H1 (cell line): ENCODE measurements at regions not wholly inside any gene's neighbourhood (a gene's known extent, or its start where the extent isn't known, plus 50 kb on each side); places are given as distances from the start of the nearest gene placed in this dataset.

Source experiments
- CTCF ChIA-PET: fragments of 300-600 bp; sonication (Branson Sonifier 250); formaldehyde crosslinking; loops from one replicate; lab custom pipeline; 2021; ENCODE audit not compliant: partially characterized antibody; lab: Charles Lee
- POLR2A ChIA-PET: fragments of 300-600 bp; sonication (Branson Sonifier 250); formaldehyde crosslinking; loops from one replicate; lab custom pipeline; 2021; ENCODE audit warnings: inconsistent platforms; ENCODE audit not compliant: partially characterized antibody; lab: Charles Lee
- DNase-seq, 2 experiments: peaks; one replicate each; pipeline versions ENCODE4 v3.0.0 to v3.0.0-alpha.2; 2010 to 2022; ENCODE audit warnings: low spot score in 2 of 2, low read depth in 1 of 2, mixed read lengths in 1 of 2
- FAIRE-seq: peaks from 2 replicates; lab custom pipeline; 2011; peaks lifted over from hg19 to GRCh38; lab: Jason Lieb, UNC
- H2AFZ ChIP-seq: 2 replicates; pipeline ENCODE4 v1.8.1; 2012; ENCODE audit warnings: low read length, inconsistent platforms
- H2AK5ac ChIP-seq: 2 replicates; pipeline ENCODE4 v1.6.1; 2013; ENCODE audit warnings: low read depth, low read length
- H2BK120ac ChIP-seq: replicated peaks from 2 replicates; pipeline ENCODE3; 2013; ENCODE audit warnings: low read depth, low read length, inconsistent platforms
- H2BK12ac ChIP-seq: 2 replicates; pipeline ENCODE4 v1.6.1; 2013; ENCODE audit warnings: low read depth, low read length
- H2BK15ac ChIP-seq: 2 replicates; pipeline ENCODE4 v1.6.1; 2013; ENCODE audit warnings: low read length
- H2BK20ac ChIP-seq: 2 replicates; pipeline ENCODE4 v1.6.1; 2013; ENCODE audit warnings: low read length
- H2BK5ac ChIP-seq: 2 replicates; pipeline ENCODE4 v1.6.1; 2013; ENCODE audit warnings: low read depth, low read length
- H3K14ac ChIP-seq: 2 replicates; pipeline ENCODE4 v1.6.1; 2013; ENCODE audit warnings: inconsistent platforms; ENCODE audit not compliant: insufficient read length
- H3K18ac ChIP-seq: 2 replicates; pipeline ENCODE4 v1.6.1; 2013; ENCODE audit warnings: low read length; ENCODE audit errors: extremely low read depth
- H3K23ac ChIP-seq: 2 replicates; pipeline ENCODE4 v1.6.1; 2013; ENCODE audit warnings: inconsistent platforms; ENCODE audit not compliant: insufficient read length
- H3K23me2 ChIP-seq: 2 replicates; pipeline ENCODE4 v1.6.1; 2013; ENCODE audit warnings: low read depth, low read length
- H3K27ac ChIP-seq: 2 replicates; pipeline ENCODE4 v1.6.1; 2011; ENCODE audit warnings: low read depth, low read length, inconsistent platforms
- H3K27me3 ChIP-seq, 4 experiments: replicated peaks in 1 of 4; 1 replicate in 1 of 4; 2 replicates in 3 of 4; pipeline versions ENCODE4 v1.6.1 to v1.8.1; 2011 to 2013; ENCODE audit warnings: low read length in 3 of 4, mild to moderate bottlenecking in 3 of 4, inconsistent platforms in 2 of 4, mixed read lengths in 2 of 4, moderate library complexity in 1 of 4; ENCODE audit not compliant: control insufficient read depth in 3 of 4, insufficient read depth in 3 of 4; ENCODE audit errors: extremely low read depth in 1 of 4
- H3K36me3 ChIP-seq, 4 experiments: 2 replicates each; pipeline versions ENCODE4 v1.6.1 to v1.8.1; 2011 to 2013; ENCODE audit warnings: mild to moderate bottlenecking in 4 of 4, low read length in 3 of 4, moderate library complexity in 2 of 4, control low read depth in 1 of 4, inconsistent platforms in 1 of 4; ENCODE audit not compliant: insufficient read depth in 4 of 4, control insufficient read depth in 2 of 4
- H3K4ac ChIP-seq: replicated peaks from 2 replicates; pipeline ENCODE3; 2013; ENCODE audit warnings: low read length, low read depth, mixed read lengths, inconsistent platforms; ENCODE audit not compliant: insufficient read length
- H3K4me1 ChIP-seq, 4 experiments: replicated peaks in 1 of 4; 1 replicate in 1 of 4; 2 replicates in 3 of 4; pipeline versions ENCODE4 v1.6.1 to v1.8.1; 2011 to 2013; ENCODE audit warnings: low read length in 3 of 4, inconsistent platforms in 2 of 4, mixed read lengths in 1 of 4; ENCODE audit not compliant: insufficient read depth in 4 of 4, control insufficient read depth in 3 of 4
- H3K4me2 ChIP-seq, 2 experiments: 2 replicates each; pipeline versions ENCODE4 v1.6.1 to v1.8.1; 2011 to 2013; ENCODE audit warnings: low read depth in 2 of 2, low read length in 2 of 2, control low read depth in 1 of 2, inconsistent platforms in 1 of 2, mild to moderate bottlenecking in 1 of 2; ENCODE audit not compliant: insufficient read depth in 1 of 2
- H3K4me3 ChIP-seq, 4 experiments: fragments of 200-600, 300-600 bp in 1 of 4; sonication (generic), shearing (Covaris generic), sonication (Bioruptor Twin) in 1 of 4; 2 replicates each; pipeline versions ENCODE4 v1.5.1 to v1.8.1; 2011 to 2016; ENCODE audit warnings: low read length in 4 of 4, low read depth in 3 of 4, control low read depth in 2 of 4, inconsistent platforms in 2 of 4, mild to moderate bottlenecking in 2 of 4, mixed read lengths in 1 of 4, moderate library complexity in 1 of 4; ENCODE audit not compliant: insufficient read depth in 2 of 4; ENCODE audit errors: extremely low read depth in 1 of 4
- H3K56ac ChIP-seq: replicated peaks from 2 replicates; pipeline ENCODE3; 2013; ENCODE audit warnings: low read depth, mild to moderate bottlenecking, mixed read lengths, low read length, inconsistent platforms; ENCODE audit not compliant: insufficient read length
- H3K79me1 ChIP-seq: 2 replicates; pipeline ENCODE4 v1.6.1; 2013; ENCODE audit warnings: low read depth, low read length, control low read depth
- H3K79me2 ChIP-seq, 2 experiments: 2 replicates each; pipeline versions ENCODE4 v1.6.1 to v1.8.1; 2012 to 2013; ENCODE audit warnings: low read length in 2 of 2, mild to moderate bottlenecking in 2 of 2, inconsistent platforms in 1 of 2; ENCODE audit not compliant: insufficient read depth in 2 of 2, control insufficient read depth in 1 of 2
- H3K9ac ChIP-seq, 4 experiments: replicated peaks in 1 of 4; 1 replicate in 1 of 4; 2 replicates in 3 of 4; pipeline versions ENCODE4 v1.6.1 to v1.8.1; 2011 to 2013; ENCODE audit warnings: low read depth in 3 of 4, low read length in 3 of 4, control low read depth in 2 of 4, mild to moderate bottlenecking in 2 of 4, moderate library complexity in 2 of 4, inconsistent platforms in 1 of 4; ENCODE audit errors: extremely low read depth in 1 of 4
- H3K9me3 ChIP-seq, 2 experiments: 2 replicates each; pipeline versions ENCODE4 v1.6.1 to v1.8.1; 2012 to 2013; ENCODE audit warnings: mild to moderate bottlenecking in 2 of 2, moderate library complexity in 2 of 2, control low read depth in 1 of 2, inconsistent platforms in 1 of 2, low read depth in 1 of 2, low read length in 1 of 2, mixed read lengths in 1 of 2; ENCODE audit not compliant: insufficient read depth in 2 of 2
- H4K20me1 ChIP-seq, 2 experiments: replicated peaks in 1 of 2; 2 replicates each; pipeline versions ENCODE3 to v1.8.1; 2011 to 2013; ENCODE audit warnings: inconsistent platforms in 2 of 2, low read length in 2 of 2, mild to moderate bottlenecking in 1 of 2; ENCODE audit not compliant: insufficient read depth in 2 of 2, control insufficient read depth in 1 of 2
- H4K5ac ChIP-seq: 2 replicates; pipeline ENCODE4 v1.6.1; 2013; ENCODE audit warnings: low read length, low read depth, mixed read lengths, inconsistent platforms; ENCODE audit not compliant: insufficient read length
- H4K8ac ChIP-seq: 2 replicates; pipeline ENCODE4 v1.8.0; 2013; ENCODE audit warnings: mild to moderate bottlenecking, moderate library complexity, low read length, inconsistent platforms; ENCODE audit not compliant: insufficient read depth; ENCODE audit errors: extremely low read depth
- H4K91ac ChIP-seq: replicated peaks from 2 replicates; pipeline ENCODE3; 2013; ENCODE audit warnings: low read length, mixed read lengths, inconsistent platforms; ENCODE audit not compliant: insufficient read length
- ASH2L ChIP-seq: fragments of 200-600, 300-600 bp; sonication (generic); IDR thresholded peaks from one replicate; pipeline ENCODE4 v1.7.1; 2017; ENCODE audit warnings: low read length
- BACH1 ChIP-seq: IDR thresholded peaks from 2 replicates; pipeline ENCODE4 v1.6.1; 2012; ENCODE audit warnings: low read length, improper control_type of control experiment
- EGR1 ChIP-seq: IDR thresholded peaks from 2 replicates; pipeline ENCODE4 v1.6.1; 2011; ENCODE audit warnings: low read depth, low read length, borderline replicate concordance
- EZH2 ChIP-seq: fragments of 200-600 bp; sonication (generic); IDR thresholded peaks from 2 replicates; pipeline ENCODE4 v1.7.1; 2012; ENCODE audit warnings: low read depth, mild to moderate bottlenecking, moderate library complexity, low read length, inconsistent platforms; ENCODE audit not compliant: severe bottlenecking
- HDAC6 ChIP-seq: IDR thresholded peaks from one replicate; pipeline ENCODE4 v1.7.1; 2012; ENCODE audit warnings: low read depth, mild to moderate bottlenecking, inconsistent platforms, low read length, moderate library complexity
- KDM1A ChIP-seq: fragments of 200-600, 300-600 bp; sonication (generic); IDR thresholded peaks from 2 replicates; pipeline ENCODE4 v1.7.1; 2016; ENCODE audit warnings: mild to moderate bottlenecking, low read length, borderline replicate concordance
- KDM5A ChIP-seq: fragments of 200-600 bp; IDR thresholded peaks from 2 replicates; pipeline ENCODE4 v1.7.1; 2012; ENCODE audit warnings: mild to moderate bottlenecking, low read length, inconsistent platforms, mixed read lengths
- MAFK ChIP-seq: IDR thresholded peaks from 2 replicates; pipeline ENCODE4 v1.6.1; 2012; ENCODE audit warnings: low read depth, mild to moderate bottlenecking, improper control_type of control experiment, low read length
- POLR2A ChIP-seq, 2 experiments: IDR thresholded peaks; 1 replicate in 1 of 2; 2 replicates in 1 of 2; pipeline ENCODE4 v1.6.1; 2011; ENCODE audit warnings: low read depth in 2 of 2, low read length in 2 of 2, mild to moderate bottlenecking in 2 of 2; ENCODE audit errors: control extremely low read depth in 1 of 2
- RBBP5 ChIP-seq: IDR thresholded peaks from 2 replicates; pipeline ENCODE4 v1.7.1; 2012; ENCODE audit warnings: low read depth, mild to moderate bottlenecking, inconsistent platforms, low read length, moderate library complexity, borderline replicate concordance
- SIRT6 ChIP-seq: IDR thresholded peaks from one replicate; pipeline ENCODE4 v1.7.1; 2012; ENCODE audit warnings: low read length, inconsistent platforms
- SP1 ChIP-seq: IDR thresholded peaks from 2 replicates; pipeline ENCODE4 v1.6.1; 2011; ENCODE audit warnings: low read depth, low read length
- TF ChIP-seq, protein P1 (sequence below): IDR thresholded peaks from 2 replicates; pipeline ENCODE4 v1.6.1; 2012; ENCODE audit warnings: inconsistent platforms
- TF ChIP-seq, protein P2 (sequence below), 3 experiments: IDR thresholded peaks; 1 replicate in 2 of 3; 2 replicates in 1 of 3; pipeline versions ENCODE4 v1.5.1 to v1.6.1; 2011; ENCODE audit warnings: low read length in 3 of 3, mild to moderate bottlenecking in 3 of 3, inconsistent platforms in 2 of 3, low read depth in 1 of 3, moderate library complexity in 1 of 3; ENCODE audit not compliant: insufficient read depth in 1 of 3; ENCODE audit errors: control extremely low read depth in 1 of 3

DNA sequence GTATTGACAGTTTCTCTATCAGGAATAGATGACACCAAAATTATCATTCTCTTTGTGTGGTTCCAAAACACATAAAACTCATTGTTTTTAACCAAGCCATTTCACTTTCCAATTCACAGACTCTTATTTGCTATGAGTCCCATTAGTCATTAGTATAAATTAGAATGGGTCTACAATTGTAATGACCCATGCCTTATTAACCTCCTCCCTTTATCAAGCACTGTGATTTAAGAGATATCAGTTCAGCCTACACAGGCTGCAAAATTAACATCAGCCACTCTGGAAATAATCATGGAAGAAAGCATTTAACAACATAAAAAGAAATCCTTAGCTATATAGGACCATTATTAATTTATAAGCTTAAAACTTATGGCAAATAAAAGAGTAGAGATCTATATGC, 440.6 kb downstream of the GBE1 start:
- Histone ChIP-seq H2BK120ac (no peak overlapping the region), H3K79me2 (no peaks in the 10 kb centered on the region), H2AFZ (no peak overlapping the region), H3K4me3 (no peak overlapping the region), H3K23ac (no peak overlapping the region), H2AK5ac (no peak overlapping the region), H3K56ac (no peak overlapping the region), H4K5ac (no peak overlapping the region), H3K36me3 (no peaks in the 10 kb centered on the region), H2BK12ac (no peak overlapping the region), H3K23me2 (no peaks in the 10 kb centered on the region), H3K4ac (no peak overlapping the region), H2BK20ac (no peak overlapping the region), H4K8ac (no peak overlapping the region), H3K27ac (no peak overlapping the region), H3K9me3 (no peaks in the 10 kb centered on the region), H2BK15ac (no peak overlapping the region), H3K14ac (no peak overlapping the region), H2BK5ac (no peak overlapping the region), H3K4me1 (no peaks in the 10 kb centered on the region), H3K27me3 (no peaks in the 10 kb centered on the region), H3K9ac (no peak overlapping the region), H4K20me1 (no peaks in the 10 kb centered on the region), H3K4me2 (no peak overlapping the region), H3K18ac (no peak overlapping the region), H3K79me1 (no peaks in the 10 kb centered on the region), H4K91ac (no peak overlapping the region)
- POLR2A ChIA-PET = no interaction called here
- FAIRE-seq (no peak), DNase-seq (no peak)
- CTCF ChIA-PET = interaction anchor here (2.1 kb wide), 1 partner anchor 19 kb away, joined by 12 read pairs; no protein-coding TSS in a partner anchor
- TF ChIP-seq ASH2L = no peak
- TF ChIP-seq KDM1A = no peak
- no peak for TF ChIP-seq SIRT6
- TF ChIP-seq SP1 = no peak
- TF ChIP-seq RBBP5 = no peak
- TF ChIP-seq, protein P1, sequence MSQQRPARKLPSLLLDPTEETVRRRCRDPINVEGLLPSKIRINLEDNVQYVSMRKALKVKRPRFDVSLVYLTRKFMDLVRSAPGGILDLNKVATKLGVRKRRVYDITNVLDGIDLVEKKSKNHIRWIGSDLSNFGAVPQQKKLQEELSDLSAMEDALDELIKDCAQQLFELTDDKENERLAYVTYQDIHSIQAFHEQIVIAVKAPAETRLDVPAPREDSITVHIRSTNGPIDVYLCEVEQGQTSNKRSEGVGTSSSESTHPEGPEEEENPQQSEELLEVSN = no peak
- no peak for TF ChIP-seq KDM5A
- no peak for TF ChIP-seq BACH1
- no peak for TF ChIP-seq POLR2A (IDR thresholded peaks at IDR 0.05; ENCODE audit: control extremely low read depth in 1 of 2, low read depth in 2 of 2, low read length in 2 of 2)
- TF ChIP-seq, protein P2, sequence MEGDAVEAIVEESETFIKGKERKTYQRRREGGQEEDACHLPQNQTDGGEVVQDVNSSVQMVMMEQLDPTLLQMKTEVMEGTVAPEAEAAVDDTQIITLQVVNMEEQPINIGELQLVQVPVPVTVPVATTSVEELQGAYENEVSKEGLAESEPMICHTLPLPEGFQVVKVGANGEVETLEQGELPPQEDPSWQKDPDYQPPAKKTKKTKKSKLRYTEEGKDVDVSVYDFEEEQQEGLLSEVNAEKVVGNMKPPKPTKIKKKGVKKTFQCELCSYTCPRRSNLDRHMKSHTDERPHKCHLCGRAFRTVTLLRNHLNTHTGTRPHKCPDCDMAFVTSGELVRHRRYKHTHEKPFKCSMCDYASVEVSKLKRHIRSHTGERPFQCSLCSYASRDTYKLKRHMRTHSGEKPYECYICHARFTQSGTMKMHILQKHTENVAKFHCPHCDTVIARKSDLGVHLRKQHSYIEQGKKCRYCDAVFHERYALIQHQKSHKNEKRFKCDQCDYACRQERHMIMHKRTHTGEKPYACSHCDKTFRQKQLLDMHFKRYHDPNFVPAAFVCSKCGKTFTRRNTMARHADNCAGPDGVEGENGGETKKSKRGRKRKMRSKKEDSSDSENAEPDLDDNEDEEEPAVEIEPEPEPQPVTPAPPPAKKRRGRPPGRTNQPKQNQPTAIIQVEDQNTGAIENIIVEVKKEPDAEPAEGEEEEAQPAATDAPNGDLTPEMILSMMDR (IDR thresholded peaks at IDR 0.05; ENCODE audit: control extremely low read depth in 1 of 3, insufficient read depth in 1 of 3, low read depth in 1 of 3, low read length in 3 of 3) = no peak
- TF ChIP-seq HDAC6 = no peak
- no peak for TF ChIP-seq EZH2
- TF ChIP-seq EGR1 = no peak
- TF ChIP-seq MAFK = no peak
